BJ (cell line): ENCODE measurements at regions not wholly inside any gene's neighbourhood (a gene's known extent, or its start where the extent isn't known, plus 50 kb on each side); places are given as distances from the start of the nearest gene placed in this dataset.

Experiments used
- CTCF ChIA-PET: fragments of 350-600 bp; formaldehyde crosslinking; extraction: SDS; loops from one replicate; lab custom pipeline; 2021; ENCODE audit warnings: antibody characterized with exemption, inconsistent platforms; lab: Yijun Ruan, JAX
- POLR2A ChIA-PET: fragments of 300-600 bp; sonication (Branson Sonifier 250); formaldehyde crosslinking; extraction: SDS; loops from one replicate; lab custom pipeline; 2021; ENCODE audit warnings: antibody characterized with exemption; lab: Charles Lee
- DNase-seq: peaks from one replicate; pipeline ENCODE4 v3.0.0-alpha.2; 2011; ENCODE audit warnings: low read depth
- H3K27me3 ChIP-seq: 2 replicates; pipeline ENCODE4 v1.6.0; 2011; ENCODE audit warnings: low read length; ENCODE audit not compliant: control insufficient read depth, insufficient read depth
- H3K36me3 ChIP-seq: 2 replicates; pipeline ENCODE4 v1.5.1; 2011; ENCODE audit warnings: low read length; ENCODE audit not compliant: control insufficient read depth, insufficient read depth
- H3K4me3 ChIP-seq: 2 replicates; pipeline ENCODE4 v1.5.1; 2011; ENCODE audit warnings: low read depth, mild to moderate bottlenecking, control low read depth, low read length
- CTCF ChIP-seq: IDR thresholded peaks from 2 replicates; pipeline ENCODE4 v1.5.1; 2011; ENCODE audit warnings: low read depth, mild to moderate bottlenecking, control low read depth, inconsistent platforms, low read length, moderate library complexity; ENCODE audit not compliant: insufficient read depth

GRCh38 chr1:14260480-14260879, 338.0 kb upstream of the KAZN start:
- H3K36me3 ChIP-seq = no peaks in the 10 kb centered on the region
- TF ChIP-seq CTCF = no peak
- POLR2A ChIA-PET = no interaction called here
- no peaks in the 10 kb centered on the region for H3K27me3 ChIP-seq
- no peak overlapping the region for H3K4me3 ChIP-seq
- DNase-seq = no peak
- CTCF ChIA-PET = no interaction called here

- Histone ChIP-seq H3K4me3 (no peak overlapping the region), H3K36me3 (no peaks in the 10 kb centered on the region), H3K27me3 (no peaks in the 10 kb centered on the region)
- ChIA-PET CTCF (no interaction called here), POLR2A (no interaction called here)
- TF ChIP-seq CTCF = no peak
- DNase-seq = no peak
These were observed 337.1 kb upstream of the KAZN start for GRCh38 chr1:14261395-14261794.

GRCh38 chr1:14262637-14263036, 335.8 kb upstream of the KAZN start:
- Histone ChIP-seq H3K27me3 (no peaks in the 10 kb centered on the region), H3K4me3 (no peak overlapping the region), H3K36me3 (no peaks in the 10 kb centered on the region)
- ChIA-PET POLR2A (no interaction called here), CTCF (no interaction called here)
- no peak for TF ChIP-seq CTCF
- no peak for DNase-seq

GRCh38 chr1:14263225-14263624, 335.3 kb upstream of the KAZN start:
- no peaks in the 10 kb centered on the region for H3K27me3 ChIP-seq
- ChIA-PET CTCF (interaction anchor here (1.6 kb wide), 1 partner anchor 11 kb away, joined by 4 read pairs; no protein-coding TSS in a partner anchor), POLR2A (no interaction called here)
- no peak for DNase-seq
- no peak for TF ChIP-seq CTCF
- no peaks in the 10 kb centered on the region for H3K36me3 ChIP-seq
- H3K4me3 ChIP-seq = no peak overlapping the region

GRCh38 chr1:14263671-14264070, 334.8 kb upstream of the KAZN start:
- no peak for TF ChIP-seq CTCF
- no peak overlapping the region for H3K4me3 ChIP-seq
- no peaks in the 10 kb centered on the region for H3K27me3 ChIP-seq
- ChIA-PET CTCF (interaction anchor here (1.6 kb wide), 1 partner anchor 11 kb away, joined by 4 read pairs; no protein-coding TSS in a partner anchor), POLR2A (no interaction called here)
- DNase-seq = no peak
- H3K36me3 ChIP-seq = no peaks in the 10 kb centered on the region
